HepG2 (cell line): ENCODE measurements at regions not wholly inside any gene's neighbourhood (a gene's known extent, or its start where the extent isn't known, plus 50 kb on each side); places are given as distances from the start of the nearest gene placed in this dataset.

Experiments
- ATAC-seq: fragments of 200-7000 bp; cut with Tn5 transposase; 3 replicates; pipeline ENCODE4 v1.9.1; 2020; ENCODE audit warnings: mild to moderate bottlenecking, moderate library complexity
- BruUV-seq: library from RNA; stranded (reverse); fragments of 400-500 nt; replicated peaks from 2 replicates; lab custom pipeline; 2021; lab: Mats Ljungman, UMichigan
- CTCF ChIA-PET: fragments of 300-600 bp; formaldehyde crosslinking; extraction: SDS; loops from one replicate; lab custom pipeline; 2021; ENCODE audit warnings: low total read pairs, inconsistent platforms, low intra/inter-chr PET ratio; lab: Yijun Ruan, JAX
- POLR2A ChIA-PET: fragments of 350-600 bp; sonication (Branson Sonifier 250); formaldehyde crosslinking; loops from one replicate; lab custom pipeline; 2020; ENCODE audit warnings: antibody characterized with exemption, inconsistent platforms; lab: Yijun Ruan, JAX
- DNase-seq: peaks from one replicate; pipeline ENCODE4 v3.0.0-alpha.2; 2015; ENCODE audit warnings: low spot score
- FAIRE-seq: peaks from 3 replicates; lab custom pipeline; 2011; peaks lifted over from hg19 to GRCh38; lab: Jason Lieb, UNC
- H2AFZ ChIP-seq: one replicate; pipeline ENCODE4 v1.6.1; 2011; ENCODE audit warnings: low read length, inconsistent platforms
- H3K27ac ChIP-seq: fragments of 300-600 bp; 3 replicates; pipeline ENCODE4 v1.8.0; 2011; ENCODE audit warnings: mixed run types, mild to moderate bottlenecking, mixed read lengths, low read length, inconsistent platforms; ENCODE audit not compliant: insufficient read depth; ENCODE audit errors: extremely low read length
- H3K27me3 ChIP-seq, 2 experiments: fragments of 200-600 bp in 1 of 2; 2 replicates in 1 of 2; 3 replicates in 1 of 2; pipeline versions ENCODE4 v1.6.0 to v1.8.0; 2011; ENCODE audit warnings: low read length in 2 of 2, mild to moderate bottlenecking in 2 of 2, moderate library complexity in 2 of 2, inconsistent platforms in 1 of 2; ENCODE audit not compliant: insufficient read depth in 2 of 2, control insufficient read depth in 1 of 2
- H3K36me3 ChIP-seq, 2 experiments: fragments of 200-600 bp in 1 of 2; replicated peaks in 1 of 2; 2 replicates in 1 of 2; 3 replicates in 1 of 2; pipeline versions ENCODE4 v1.5.1 to v1.8.0; 2011; ENCODE audit warnings: low read length in 2 of 2, inconsistent platforms in 1 of 2; ENCODE audit not compliant: insufficient read depth in 2 of 2, control insufficient read depth in 1 of 2
- H3K4me1 ChIP-seq: 2 replicates; pipeline ENCODE4 v1.5.1; 2012; ENCODE audit warnings: low read length, inconsistent platforms; ENCODE audit not compliant: insufficient read depth
- H3K4me2 ChIP-seq: 2 replicates; pipeline ENCODE4 v1.6.0; 2011; ENCODE audit warnings: low read depth, low read length, inconsistent platforms
- H3K4me3 ChIP-seq, 3 experiments: fragments of 200-600 bp in 1 of 3; sonication (generic), shearing (Covaris generic) in 1 of 3; replicated peaks in 1 of 3; 2 replicates each; pipeline ENCODE4 v1.5.1; 2011 to 2016; ENCODE audit warnings: low read length in 3 of 3, inconsistent platforms in 2 of 3, low read depth in 2 of 3, mild to moderate bottlenecking in 2 of 3, control low read depth in 1 of 3, mixed read lengths in 1 of 3; ENCODE audit not compliant: insufficient read depth in 1 of 3
- H3K79me2 ChIP-seq: one replicate; pipeline ENCODE4 v1.6.1; 2011; ENCODE audit warnings: low read length, inconsistent platforms; ENCODE audit not compliant: insufficient read depth
- H3K9ac ChIP-seq: 2 replicates; pipeline ENCODE4 v1.6.0; 2011; ENCODE audit warnings: mild to moderate bottlenecking, low read depth, low read length, inconsistent platforms; ENCODE audit not compliant: insufficient read depth
- H3K9me3 ChIP-seq: 2 replicates; pipeline ENCODE4 v1.5.1; 2012; ENCODE audit warnings: mild to moderate bottlenecking, low read length
- H4K20me1 ChIP-seq: 2 replicates; pipeline ENCODE4 v1.6.0; 2011; ENCODE audit warnings: inconsistent platforms, mild to moderate bottlenecking, low read length, moderate library complexity; ENCODE audit not compliant: insufficient read depth
- GATAD1 ChIP-seq: IDR thresholded peaks from 2 replicates; pipeline ENCODE4 v1.6.1; 2016; ENCODE audit warnings: missing genetic modification reagents, missing compliant biosample characterization
- HNRNPLL ChIP-seq: fragments of 200-400 bp; formaldehyde crosslinking; IDR thresholded peaks from 2 replicates; pipeline ENCODE4 v1.6.1; 2017; ENCODE audit warnings: mild to moderate bottlenecking, low read depth, low read length; ENCODE audit not compliant: poor library complexity, severe bottlenecking
- HOXA5 ChIP-seq: sonication (generic); formaldehyde crosslinking; IDR thresholded peaks from 2 replicates; pipeline ENCODE4 v1.4.0; 2020; ENCODE audit warnings: missing genetic modification reagents
- NFKBIZ ChIP-seq: IDR thresholded peaks from 2 replicates; pipeline ENCODE4 v1.6.1; 2018; ENCODE audit warnings: missing genetic modification reagents, missing compliant biosample characterization
- RAD51 ChIP-seq: fragments of 450-650 bp; IDR thresholded peaks from 2 replicates; pipeline ENCODE4 v1.6.1; 2016; ENCODE audit warnings: borderline replicate concordance
- SETDB1 ChIP-seq: sonication (generic); formaldehyde crosslinking; IDR thresholded peaks from 2 replicates; pipeline ENCODE4 v1.5.1; 2020; ENCODE audit warnings: missing genetic modification reagents, mild to moderate bottlenecking, borderline replicate concordance
- ZKSCAN5 ChIP-seq: sonication (generic); formaldehyde crosslinking; IDR thresholded peaks from 2 replicates; pipeline ENCODE4 v1.5.1; 2020; ENCODE audit warnings: mild to moderate bottlenecking, missing genetic modification reagents
- ZNF296 ChIP-seq: sonication (generic); formaldehyde crosslinking; conservative IDR thresholded peaks from 2 replicates; pipeline ENCODE4 v1.5.0; 2020; ENCODE audit warnings: mild to moderate bottlenecking, missing genetic modification reagents
- ZNF335 ChIP-seq: sonication (generic); formaldehyde crosslinking; IDR thresholded peaks from 2 replicates; pipeline ENCODE4 v1.4.0; 2020; ENCODE audit warnings: missing genetic modification reagents
- ZNF768 ChIP-seq: sonication (generic); formaldehyde crosslinking; IDR thresholded peaks from 2 replicates; pipeline ENCODE4 v1.4.0; 2020; ENCODE audit warnings: missing genetic modification reagents
- WGBS: methylation state at CpG from one replicate; pipeline ENCODE4 v1.1.6; 2017; ENCODE audit warnings: low lambda C conversion rate; 5-methylcytosine and 5-hydroxymethylcytosine counted together
- in situ Hi-C: cut with HindIII; loops from 2 replicates; pipeline ENCODE4 v1.10.0; 2017; ENCODE audit warnings: low pct_unique_long_range_greater_than_20kb; ENCODE audit not compliant: extremely low pct_ligation_motif_present
- intact Hi-C: fragments of 100-400 bp; cut with micrococcal nuclease; formaldehyde crosslinking; loops from one replicate; pipeline ENCODE4 v1.10.0; 2022; ENCODE audit not compliant: unreplicated experiment
- TF ChIP-seq, protein P1 (sequence below): sonication (generic); formaldehyde crosslinking; IDR thresholded peaks from 2 replicates; pipeline ENCODE4 v1.5.1; 2020; ENCODE audit warnings: missing genetic modification reagents, mild to moderate bottlenecking, borderline replicate concordance
- TF ChIP-seq, protein P2 (sequence below): sonication (generic); formaldehyde crosslinking; IDR thresholded peaks from 2 replicates; pipeline ENCODE4 v1.8.1; 2022; ENCODE audit warnings: mild to moderate bottlenecking, missing genetic modification reagents
- TF ChIP-seq, protein P3 (sequence below): IDR thresholded peaks from 2 replicates; pipeline ENCODE4 v1.6.1; 2018; ENCODE audit warnings: missing genetic modification reagents
- TF ChIP-seq, protein P4 (sequence below): sonication (generic); formaldehyde crosslinking; IDR thresholded peaks from 2 replicates; pipeline ENCODE4 v1.8.0; 2022; ENCODE audit warnings: low read depth, missing genetic modification reagents

DNA sequence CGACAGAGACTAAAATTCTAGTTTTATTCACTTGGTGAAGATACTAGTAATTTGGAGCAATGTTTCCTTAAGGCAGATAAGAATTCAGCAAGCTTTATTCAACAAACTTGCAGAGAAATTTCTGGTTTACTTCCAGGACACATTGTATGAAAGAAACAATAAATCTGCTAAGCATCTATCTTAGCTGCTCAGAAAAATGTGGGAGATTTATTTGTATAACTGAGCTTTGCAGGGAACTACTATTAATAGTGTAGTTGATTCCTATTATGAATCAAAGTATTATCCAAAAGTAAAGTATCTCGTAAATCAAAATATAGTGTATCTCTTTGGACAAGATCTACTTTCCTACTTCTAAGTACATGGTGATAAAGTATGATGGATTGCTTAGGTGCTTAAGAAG lies 239.4 kb upstream of the TMTC1 start:
- 3% methylated on average over 2 of the region's 2 CpGs for WGBS
- FAIRE-seq = no peak

More for the DNA sequence above, 239.4 kb upstream of the TMTC1 start:
- no peak for DNase-seq
- H3K4me2 ChIP-seq = no peak overlapping the region
- H3K36me3 ChIP-seq = no peaks in the 10 kb centered on the region
- peaks cover 9% of the 10 kb centered on the region for H3K9me3 ChIP-seq
- intact Hi-C loops = no loop called here
- H3K27me3 ChIP-seq = no peaks in the 10 kb centered on the region
- no TSS peak for BruUV-seq
- no peak for ATAC-seq
- TF ChIP-seq, protein P1, sequence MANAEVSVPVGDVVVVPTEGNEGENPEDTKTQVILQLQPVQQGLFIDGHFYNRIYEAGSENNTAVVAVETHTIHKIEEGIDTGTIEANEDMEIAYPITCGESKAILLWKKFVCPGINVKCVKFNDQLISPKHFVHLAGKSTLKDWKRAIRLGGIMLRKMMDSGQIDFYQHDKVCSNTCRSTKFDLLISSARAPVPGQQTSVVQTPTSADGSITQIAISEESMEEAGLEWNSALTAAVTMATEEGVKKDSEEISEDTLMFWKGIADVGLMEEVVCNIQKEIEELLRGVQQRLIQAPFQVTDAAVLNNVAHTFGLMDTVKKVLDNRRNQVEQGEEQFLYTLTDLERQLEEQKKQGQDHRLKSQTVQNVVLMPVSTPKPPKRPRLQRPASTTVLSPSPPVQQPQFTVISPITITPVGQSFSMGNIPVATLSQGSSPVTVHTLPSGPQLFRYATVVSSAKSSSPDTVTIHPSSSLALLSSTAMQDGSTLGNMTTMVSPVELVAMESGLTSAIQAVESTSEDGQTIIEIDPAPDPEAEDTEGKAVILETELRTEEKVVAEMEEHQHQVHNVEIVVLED = no peak
- TF ChIP-seq HOXA5 (CRISPR knock-in tag) (no peak), HNRNPLL (no peak), NFKBIZ (CRISPR knock-in tag) (no peak), ZNF335 (CRISPR knock-in tag) (no peak), GATAD1 (CRISPR knock-in tag) (no peak), ZNF296 (CRISPR knock-in tag) (no peak), ZNF768 (CRISPR knock-in tag) (no peak), SETDB1 (no peak), RAD51 (no peak), ZKSCAN5 (no peak)
- TF ChIP-seq, protein P2, sequence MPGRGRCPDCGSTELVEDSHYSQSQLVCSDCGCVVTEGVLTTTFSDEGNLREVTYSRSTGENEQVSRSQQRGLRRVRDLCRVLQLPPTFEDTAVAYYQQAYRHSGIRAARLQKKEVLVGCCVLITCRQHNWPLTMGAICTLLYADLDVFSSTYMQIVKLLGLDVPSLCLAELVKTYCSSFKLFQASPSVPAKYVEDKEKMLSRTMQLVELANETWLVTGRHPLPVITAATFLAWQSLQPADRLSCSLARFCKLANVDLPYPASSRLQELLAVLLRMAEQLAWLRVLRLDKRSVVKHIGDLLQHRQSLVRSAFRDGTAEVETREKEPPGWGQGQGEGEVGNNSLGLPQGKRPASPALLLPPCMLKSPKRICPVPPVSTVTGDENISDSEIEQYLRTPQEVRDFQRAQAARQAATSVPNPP = no peak
- TF ChIP-seq, protein P3, sequence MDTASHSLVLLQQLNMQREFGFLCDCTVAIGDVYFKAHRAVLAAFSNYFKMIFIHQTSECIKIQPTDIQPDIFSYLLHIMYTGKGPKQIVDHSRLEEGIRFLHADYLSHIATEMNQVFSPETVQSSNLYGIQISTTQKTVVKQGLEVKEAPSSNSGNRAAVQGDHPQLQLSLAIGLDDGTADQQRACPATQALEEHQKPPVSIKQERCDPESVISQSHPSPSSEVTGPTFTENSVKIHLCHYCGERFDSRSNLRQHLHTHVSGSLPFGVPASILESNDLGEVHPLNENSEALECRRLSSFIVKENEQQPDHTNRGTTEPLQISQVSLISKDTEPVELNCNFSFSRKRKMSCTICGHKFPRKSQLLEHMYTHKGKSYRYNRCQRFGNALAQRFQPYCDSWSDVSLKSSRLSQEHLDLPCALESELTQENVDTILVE (CRISPR knock-in tag) = no peak
- TF ChIP-seq, protein P4, sequence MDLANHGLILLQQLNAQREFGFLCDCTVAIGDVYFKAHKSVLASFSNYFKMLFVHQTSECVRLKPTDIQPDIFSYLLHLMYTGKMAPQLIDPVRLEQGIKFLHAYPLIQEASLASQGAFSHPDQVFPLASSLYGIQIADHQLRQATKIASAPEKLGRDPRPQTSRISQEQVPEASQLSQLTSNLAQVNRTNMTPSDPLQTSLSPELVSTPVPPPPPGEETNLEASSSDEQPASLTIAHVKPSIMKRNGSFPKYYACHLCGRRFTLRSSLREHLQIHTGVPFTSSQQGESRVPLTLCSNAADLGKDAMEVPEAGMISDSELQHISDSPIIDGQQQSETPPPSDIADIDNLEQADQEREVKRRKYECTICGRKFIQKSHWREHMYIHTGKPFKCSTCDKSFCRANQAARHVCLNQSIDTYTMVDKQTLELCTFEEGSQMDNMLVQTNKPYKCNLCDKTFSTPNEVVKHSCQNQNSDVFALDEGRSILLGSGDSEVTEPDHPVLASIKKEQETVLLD = no peak
- TF ChIP-seq, all 625 proteins: peak for 0
- in situ Hi-C loops = no loop called here
- Histone ChIP-seq H3K79me2 (no peaks in the 10 kb centered on the region), H3K4me1 (no peaks in the 10 kb centered on the region), H4K20me1 (no peaks in the 10 kb centered on the region), H3K4me3 (no peak overlapping the region), H3K27ac (no peak overlapping the region), H3K9ac (no peak overlapping the region), H2AFZ (no peak overlapping the region)
- POLR2A ChIA-PET = no interaction called here
- CTCF ChIA-PET = no interaction called here
